ENCODE measurements at regions not wholly inside any gene's neighbourhood (a gene's known extent, or its start where the extent isn't known, plus 50 kb on each side); places are given as distances from the start of the nearest gene placed in this dataset.

GRCh38 chrX:45774961-45775360, 574.3 kb upstream of the DIPK2B start:
- ChIA-PET POLR2A (interaction anchor here (0.5 kb wide), 1 partner anchor 26 kb away, joined by 4 read pairs; no protein-coding TSS in a partner anchor), CTCF (interaction anchor here (1.0 to 2.6 kb wide), 7 partner anchors 9 to 634 kb away, joined by 3 to 10 read pairs (median 6); no protein-coding TSS in a partner anchor)
- H3K4me1 ChIP-seq, result peaks cover 83% of the 10 kb centered on the region

GRCh38 chrX:45773572-45773971, 572.9 kb upstream of the DIPK2B start:
- FAIRE-seq (no peak), ATAC-seq (no peak), DNase-seq (ENCODE audit: low read depth in 1 of 2, low spot score in 1 of 2) (no peak)
- H3K9me3 ChIP-seq, result no peaks in the 10 kb centered on the region
- WGBS (ENCODE audit: missing lambda C conversion rate), result 57% methylated on average over 4 of the region's 4 CpGs
- H3K27ac ChIP-seq, result peak overlapping the region in 1 of 2 experiments; percentile 78; a peak in 3 of 6 replicates
- peaks cover 70% of the 10 kb centered on the region for H3K4me1 ChIP-seq
- CTCF ChIA-PET, result interaction anchor here (0.5 to 2.6 kb wide), 4 partner anchors 8 to 451 kb away, joined by 3 to 10 read pairs (median 6); no protein-coding TSS in a partner anchor
- TF ChIP-seq EHF (CRISPR knock-in tag; IDR thresholded peaks at IDR 0.05), result no peak
- no peak for TF ChIP-seq HDAC2 (IDR thresholded peaks at IDR 0.05)
- TF ChIP-seq CHD2 (IDR thresholded peaks at IDR 0.05; ENCODE audit: low read length, partially characterized antibody), result no peak
- TF ChIP-seq NR3C1 (IDR thresholded peaks at IDR 0.05), result no peak
- no peak overlapping the region for H3K4me3 ChIP-seq
- peak overlapping the region; percentile 68 for H3K4me2 ChIP-seq
- POLR2A ChIA-PET, result interaction anchor here (0.6 kb wide), 1 partner anchor 28 kb away, joined by 3 read pairs; no protein-coding TSS in a partner anchor

More at GRCh38 chrX:45774961-45775360, 574.3 kb upstream of the DIPK2B start:
- ATAC-seq (no peak), FAIRE-seq (no peak), DNase-seq (ENCODE audit: low read depth in 1 of 2, low spot score in 1 of 2) (no peak)
- Histone ChIP-seq H3K9me3 (no peaks in the 10 kb centered on the region), H3K4me3 (peak overlapping the region; percentile 6; the same call in 1 of the 3 replicates), H3K4me2 (peak overlapping the region; percentile 73), H3K27ac (peak overlapping the region; percentile 49 to 78; a peak in 5 of 6 replicates)
- 39% methylated on average over 5 of the region's 5 CpGs for WGBS (ENCODE audit: missing lambda C conversion rate)
- 0 out of 2 replicates have a peak, but pooled peaks have one; percentile 24 for TF ChIP-seq JUNB (IDR thresholded peaks at IDR 0.05)
- TF ChIP-seq TFCP2L1 (CRISPR knock-in tag; IDR thresholded peaks at IDR 0.05), result no peak

GRCh38 chrX:45771560-45772340, 571.1 kb upstream of the DIPK2B start:
- ChIA-PET CTCF (interaction anchor here (0.9 to 1.9 kb wide), 2 partner anchors 10 to 256 kb away, joined by 3 to 6 read pairs; no protein-coding TSS in a partner anchor), POLR2A (no interaction called here)
- H3K4me3 ChIP-seq, result peak overlapping the region; percentile 42
- peaks cover 64% of the 10 kb centered on the region for H3K4me1 ChIP-seq
- peak; percentile 98 for FAIRE-seq
- H3K4me2 ChIP-seq, result peak overlapping the region; percentile 68
- WGBS (ENCODE audit: missing lambda C conversion rate), result 1% methylated on average over 7 of the region's 7 CpGs
- peak overlapping the region; percentile 74 to 85 for H3K27ac ChIP-seq
- peak in 1 of 2 experiments; percentile 38 for DNase-seq (ENCODE audit: low read depth in 1 of 2, low spot score in 1 of 2)
- H3K9me3 ChIP-seq, result no peaks in the 10 kb centered on the region
- peak; percentile 31 to 32; a peak in 3 of 6 replicates for ATAC-seq
- TF ChIP-seq BHLHE40 (IDR thresholded peaks at IDR 0.05; ENCODE audit: low read depth, low read length) (no peak), FOSL2 (IDR thresholded peaks at IDR 0.05) (no peak), FOSL2 (CRISPR knock-in tag; IDR thresholded peaks at IDR 0.05) (no peak), ZNF302 (CRISPR knock-in tag; IDR thresholded peaks at IDR 0.05) (no peak), MAFK (IDR thresholded peaks at IDR 0.05; ENCODE audit: partially characterized antibody) (no peak), CHD2 (IDR thresholded peaks at IDR 0.05; ENCODE audit: low read length, partially characterized antibody) (no peak), JUN (IDR thresholded peaks at IDR 0.05) (no peak), ZFP36 (IDR thresholded peaks at IDR 0.05; ENCODE audit: borderline replicate concordance, partially characterized antibody) (no peak), BCL3 (IDR thresholded peaks at IDR 0.05) (no peak), CEBPB (IDR thresholded peaks at IDR 0.05) (no peak), E2F6 (IDR thresholded peaks at IDR 0.05; ENCODE audit: borderline replicate concordance, low read depth) (no peak)
- TF ChIP-seq, protein P1, sequence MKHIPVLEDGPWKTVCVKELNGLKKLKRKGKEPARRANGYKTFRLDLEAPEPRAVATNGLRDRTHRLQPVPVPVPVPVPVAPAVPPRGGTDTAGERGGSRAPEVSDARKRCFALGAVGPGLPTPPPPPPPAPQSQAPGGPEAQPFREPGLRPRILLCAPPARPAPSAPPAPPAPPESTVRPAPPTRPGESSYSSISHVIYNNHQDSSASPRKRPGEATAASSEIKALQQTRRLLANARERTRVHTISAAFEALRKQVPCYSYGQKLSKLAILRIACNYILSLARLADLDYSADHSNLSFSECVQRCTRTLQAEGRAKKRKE (CRISPR knock-in tag; IDR thresholded peaks at IDR 0.05; ENCODE audit: low read depth), result no peak
- TF ChIP-seq, protein P2, sequence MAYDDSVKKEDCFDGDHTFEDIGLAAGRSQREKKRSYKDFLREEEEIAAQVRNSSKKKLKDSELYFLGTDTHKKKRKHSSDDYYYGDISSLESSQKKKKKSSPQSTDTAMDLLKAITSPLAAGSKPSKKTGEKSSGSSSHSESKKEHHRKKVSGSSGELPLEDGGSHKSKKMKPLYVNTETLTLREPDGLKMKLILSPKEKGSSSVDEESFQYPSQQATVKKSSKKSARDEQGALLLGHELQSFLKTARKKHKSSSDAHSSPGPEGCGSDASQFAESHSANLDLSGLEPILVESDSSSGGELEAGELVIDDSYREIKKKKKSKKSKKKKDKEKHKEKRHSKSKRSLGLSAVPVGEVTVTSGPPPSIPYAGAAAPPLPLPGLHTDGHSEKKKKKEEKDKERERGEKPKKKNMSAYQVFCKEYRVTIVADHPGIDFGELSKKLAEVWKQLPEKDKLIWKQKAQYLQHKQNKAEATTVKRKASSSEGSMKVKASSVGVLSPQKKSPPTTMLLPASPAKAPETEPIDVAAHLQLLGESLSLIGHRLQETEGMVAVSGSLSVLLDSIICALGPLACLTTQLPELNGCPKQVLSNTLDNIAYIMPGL (CRISPR knock-in tag; IDR thresholded peaks at IDR 0.05; ENCODE audit: borderline replicate concordance), result no peak
- TF ChIP-seq, protein P3, sequence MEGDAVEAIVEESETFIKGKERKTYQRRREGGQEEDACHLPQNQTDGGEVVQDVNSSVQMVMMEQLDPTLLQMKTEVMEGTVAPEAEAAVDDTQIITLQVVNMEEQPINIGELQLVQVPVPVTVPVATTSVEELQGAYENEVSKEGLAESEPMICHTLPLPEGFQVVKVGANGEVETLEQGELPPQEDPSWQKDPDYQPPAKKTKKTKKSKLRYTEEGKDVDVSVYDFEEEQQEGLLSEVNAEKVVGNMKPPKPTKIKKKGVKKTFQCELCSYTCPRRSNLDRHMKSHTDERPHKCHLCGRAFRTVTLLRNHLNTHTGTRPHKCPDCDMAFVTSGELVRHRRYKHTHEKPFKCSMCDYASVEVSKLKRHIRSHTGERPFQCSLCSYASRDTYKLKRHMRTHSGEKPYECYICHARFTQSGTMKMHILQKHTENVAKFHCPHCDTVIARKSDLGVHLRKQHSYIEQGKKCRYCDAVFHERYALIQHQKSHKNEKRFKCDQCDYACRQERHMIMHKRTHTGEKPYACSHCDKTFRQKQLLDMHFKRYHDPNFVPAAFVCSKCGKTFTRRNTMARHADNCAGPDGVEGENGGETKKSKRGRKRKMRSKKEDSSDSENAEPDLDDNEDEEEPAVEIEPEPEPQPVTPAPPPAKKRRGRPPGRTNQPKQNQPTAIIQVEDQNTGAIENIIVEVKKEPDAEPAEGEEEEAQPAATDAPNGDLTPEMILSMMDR (IDR thresholded peaks at IDR 0.05), result no peak
- TF ChIP-seq, protein P4, sequence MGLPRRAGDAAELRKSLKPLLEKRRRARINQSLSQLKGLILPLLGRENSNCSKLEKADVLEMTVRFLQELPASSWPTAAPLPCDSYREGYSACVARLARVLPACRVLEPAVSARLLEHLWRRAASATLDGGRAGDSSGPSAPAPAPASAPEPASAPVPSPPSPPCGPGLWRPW (IDR thresholded peaks at IDR 0.05), result no peak
